ENCODE measurements at regions not wholly inside any gene's neighbourhood (a gene's known extent, or its start where the extent isn't known, plus 50 kb on each side); places are given as distances from the start of the nearest gene placed in this dataset.

DNA sequence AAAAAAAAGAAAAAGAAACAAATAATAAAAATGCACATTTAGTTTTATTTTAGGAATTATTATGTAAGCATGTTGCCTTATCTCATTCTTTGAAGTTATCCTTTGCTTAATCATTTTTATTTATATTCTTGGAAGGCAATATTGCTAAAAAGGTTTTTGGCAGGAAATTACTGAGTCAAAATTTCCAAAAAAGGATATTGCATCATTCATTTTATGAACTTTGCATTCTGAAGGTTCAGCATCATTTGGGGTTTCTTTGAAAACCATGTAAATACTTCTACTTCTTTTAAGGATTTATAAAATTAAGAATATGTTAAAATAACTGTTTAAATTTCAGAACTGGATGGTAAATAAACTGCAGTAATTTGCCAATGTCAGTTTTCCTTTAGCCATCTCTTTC, 94.2 kb upstream of the CTNND2 start:
- TF ChIP-seq, protein P1, sequence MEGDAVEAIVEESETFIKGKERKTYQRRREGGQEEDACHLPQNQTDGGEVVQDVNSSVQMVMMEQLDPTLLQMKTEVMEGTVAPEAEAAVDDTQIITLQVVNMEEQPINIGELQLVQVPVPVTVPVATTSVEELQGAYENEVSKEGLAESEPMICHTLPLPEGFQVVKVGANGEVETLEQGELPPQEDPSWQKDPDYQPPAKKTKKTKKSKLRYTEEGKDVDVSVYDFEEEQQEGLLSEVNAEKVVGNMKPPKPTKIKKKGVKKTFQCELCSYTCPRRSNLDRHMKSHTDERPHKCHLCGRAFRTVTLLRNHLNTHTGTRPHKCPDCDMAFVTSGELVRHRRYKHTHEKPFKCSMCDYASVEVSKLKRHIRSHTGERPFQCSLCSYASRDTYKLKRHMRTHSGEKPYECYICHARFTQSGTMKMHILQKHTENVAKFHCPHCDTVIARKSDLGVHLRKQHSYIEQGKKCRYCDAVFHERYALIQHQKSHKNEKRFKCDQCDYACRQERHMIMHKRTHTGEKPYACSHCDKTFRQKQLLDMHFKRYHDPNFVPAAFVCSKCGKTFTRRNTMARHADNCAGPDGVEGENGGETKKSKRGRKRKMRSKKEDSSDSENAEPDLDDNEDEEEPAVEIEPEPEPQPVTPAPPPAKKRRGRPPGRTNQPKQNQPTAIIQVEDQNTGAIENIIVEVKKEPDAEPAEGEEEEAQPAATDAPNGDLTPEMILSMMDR (IDR thresholded peaks at IDR 0.05; ENCODE audit: control extremely low read depth, extremely low read depth): no peak
- no peaks in the 10 kb centered on the region for H3K4me1 ChIP-seq (ENCODE audit: control insufficient read depth in 5 of 5, insufficient read depth in 5 of 5, low read length in 5 of 5)
- no peaks in the 10 kb centered on the region for H3K36me3 ChIP-seq (ENCODE audit: control insufficient read depth in 4 of 4, insufficient read depth in 4 of 4, low read length in 4 of 4)
- H3K4me3 ChIP-seq: no peak overlapping the region
- no peak for DNase-seq
- no peak for ATAC-seq (ENCODE audit: insufficient read depth, low FRiP score)
- H3K27ac ChIP-seq (ENCODE audit: low read depth in 1 of 2, low read length in 1 of 2): no peak overlapping the region
- H3K27me3 ChIP-seq (ENCODE audit: control insufficient read depth in 3 of 3, insufficient read depth in 3 of 3, low read length in 2 of 3): no peaks in the 10 kb centered on the region
- H3K9ac ChIP-seq (ENCODE audit: insufficient read depth in 1 of 2, low read length in 2 of 2): no peak overlapping the region
- H3K9me3 ChIP-seq (ENCODE audit: control insufficient read depth in 4 of 4, insufficient read depth in 3 of 4, low read length in 3 of 4): peaks cover 0 to under 1% (median 0%) of the 10 kb centered on the region in 4 donors

DNA sequence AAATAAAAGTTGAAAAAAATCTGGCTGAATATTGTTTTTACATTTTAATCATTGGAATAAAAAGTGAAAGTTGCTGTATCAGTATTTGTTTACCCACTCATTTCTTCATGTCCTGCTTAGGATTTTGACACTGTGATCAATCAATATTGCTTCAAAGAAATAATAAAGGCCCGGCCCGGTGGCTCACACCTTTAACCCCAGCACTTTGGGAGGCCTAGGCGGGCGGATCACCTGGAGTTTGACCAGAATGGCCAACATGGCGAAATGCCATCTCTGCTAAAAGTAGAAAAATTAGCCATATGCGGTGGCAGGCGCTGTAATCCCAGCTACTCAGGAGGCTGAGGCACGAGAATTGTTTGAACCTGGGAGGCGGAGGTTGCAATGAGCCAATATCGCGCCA, 93.7 kb upstream of the CTNND2 start:
- TF ChIP-seq, protein P1 (IDR thresholded peaks at IDR 0.05; ENCODE audit: control extremely low read depth, extremely low read depth): no peak
- no peak for DNase-seq
- Histone ChIP-seq H3K27me3 (ENCODE audit: control insufficient read depth in 3 of 3, insufficient read depth in 3 of 3, low read length in 2 of 3) (no peaks in the 10 kb centered on the region), H3K9ac (ENCODE audit: insufficient read depth in 1 of 2, low read length in 2 of 2) (no peak overlapping the region), H3K4me1 (ENCODE audit: control insufficient read depth in 5 of 5, insufficient read depth in 5 of 5, low read length in 5 of 5) (no peaks in the 10 kb centered on the region), H3K4me3 (no peak overlapping the region), H3K27ac (ENCODE audit: low read depth in 1 of 2, low read length in 1 of 2) (no peak overlapping the region), H3K9me3 (ENCODE audit: control insufficient read depth in 4 of 4, insufficient read depth in 3 of 4, low read length in 3 of 4) (no peaks in the 10 kb centered on the region), H3K36me3 (ENCODE audit: control insufficient read depth in 4 of 4, insufficient read depth in 4 of 4, low read length in 4 of 4) (no peaks in the 10 kb centered on the region)
- 94 to 95% methylated on average over 11 of the region's 11 CpGs for WGBS, 2 donors
- ATAC-seq (ENCODE audit: insufficient read depth, low FRiP score): no peak

DNA sequence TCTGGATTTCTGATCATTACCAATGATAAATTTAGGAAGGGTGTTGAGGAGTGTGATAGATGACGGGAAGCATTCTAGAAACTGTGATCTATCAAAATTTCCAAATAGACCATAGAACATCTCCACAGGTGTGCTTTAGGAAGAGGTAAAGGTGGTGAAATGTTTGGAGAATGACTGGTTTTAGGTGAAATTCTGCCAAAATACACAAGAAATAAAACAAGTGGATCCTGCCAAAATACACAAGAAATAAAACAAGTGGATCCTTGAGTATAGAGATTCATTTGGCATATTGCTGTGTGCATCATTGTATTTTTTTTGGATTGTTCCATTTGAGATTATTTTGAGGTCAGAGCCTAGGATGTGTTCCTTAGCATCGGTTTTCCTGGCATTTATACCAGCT, 88.3 kb upstream of the CTNND2 start:
- WGBS, 2 donors: 80 to 87% methylated on average over 2 of the region's 2 CpGs
- DNase-seq: no peak

DNA sequence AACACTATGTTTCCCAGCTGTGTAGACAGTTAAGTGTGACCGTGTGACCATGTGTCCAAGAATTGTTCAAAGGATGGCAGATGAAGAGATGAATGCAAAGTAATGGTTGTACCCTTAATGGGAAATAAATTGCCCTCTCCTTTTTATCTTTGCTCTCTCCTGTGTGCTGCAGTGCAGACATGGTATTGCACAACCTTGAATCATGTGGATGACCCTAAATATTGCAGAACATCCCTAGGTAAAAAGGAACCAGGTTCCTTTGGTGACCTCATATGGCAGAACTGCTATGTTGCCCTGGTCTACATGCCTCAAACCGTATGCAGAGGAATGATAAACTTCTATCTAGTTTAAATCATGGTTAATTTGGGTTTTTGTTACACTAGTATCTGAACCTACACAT, 81.7 kb upstream of the CTNND2 start:
- no peaks in the 10 kb centered on the region for H3K36me3 ChIP-seq (ENCODE audit: control insufficient read depth in 4 of 4, insufficient read depth in 4 of 4, low read length in 4 of 4)
- no peaks in the 10 kb centered on the region for H3K4me1 ChIP-seq (ENCODE audit: control insufficient read depth in 5 of 5, insufficient read depth in 5 of 5, low read length in 5 of 5)
- no peaks in the 10 kb centered on the region for H3K27me3 ChIP-seq (ENCODE audit: control insufficient read depth in 3 of 3, insufficient read depth in 3 of 3, low read length in 2 of 3)
- ATAC-seq (ENCODE audit: insufficient read depth, low FRiP score) (no peak), DNase-seq (no peak)
- 80 to 93% methylated on average over 2 of the region's 2 CpGs for WGBS, 2 donors
- no peaks in the 10 kb centered on the region for H3K9me3 ChIP-seq (ENCODE audit: control insufficient read depth in 4 of 4, insufficient read depth in 3 of 4, low read length in 3 of 4)
- H3K4me3 ChIP-seq: no peak overlapping the region
- TF ChIP-seq, protein P1 (IDR thresholded peaks at IDR 0.05; ENCODE audit: control extremely low read depth, extremely low read depth): no peak
- no peak overlapping the region for H3K9ac ChIP-seq (ENCODE audit: insufficient read depth in 1 of 2, low read length in 2 of 2)
- H3K27ac ChIP-seq (ENCODE audit: low read depth in 1 of 2, low read length in 1 of 2): no peak overlapping the region

More for the DNA sequence above, 88.3 kb upstream of the CTNND2 start:
- Histone ChIP-seq H3K4me3 (no peak overlapping the region), H3K27me3 (ENCODE audit: control insufficient read depth in 3 of 3, insufficient read depth in 3 of 3, low read length in 2 of 3) (no peaks in the 10 kb centered on the region), H3K9ac (ENCODE audit: insufficient read depth in 1 of 2, low read length in 2 of 2) (no peak overlapping the region), H3K36me3 (ENCODE audit: control insufficient read depth in 4 of 4, insufficient read depth in 4 of 4, low read length in 4 of 4) (no peaks in the 10 kb centered on the region), H3K4me1 (ENCODE audit: control insufficient read depth in 5 of 5, insufficient read depth in 5 of 5, low read length in 5 of 5) (no peaks in the 10 kb centered on the region), H3K27ac (ENCODE audit: low read depth in 1 of 2, low read length in 1 of 2) (no peak overlapping the region), H3K9me3 (ENCODE audit: control insufficient read depth in 4 of 4, insufficient read depth in 3 of 4, low read length in 3 of 4) (no peaks in the 10 kb centered on the region)
- TF ChIP-seq, protein P1 (IDR thresholded peaks at IDR 0.05; ENCODE audit: control extremely low read depth, extremely low read depth): no peak
- no peak for ATAC-seq (ENCODE audit: insufficient read depth, low FRiP score)

All from lung (tissue), 11 donors.